LHCN-M2 (cell line): ENCODE measurements at regions not wholly inside any gene's neighbourhood (a gene's known extent, or its start where the extent isn't known, plus 50 kb on each side); places are given as distances from the start of the nearest gene placed in this dataset.
"Not testable (repeated sequence)": the region's sequence is repeated elsewhere in the genome, so short reads cannot be mapped to it uniquely, and the experiment has no call there.

Experiments used
- DNase-seq: peaks from one replicate; pipeline ENCODE4 v3.0.0-alpha.2; 2012; ENCODE audit warnings: low read depth

DNA sequence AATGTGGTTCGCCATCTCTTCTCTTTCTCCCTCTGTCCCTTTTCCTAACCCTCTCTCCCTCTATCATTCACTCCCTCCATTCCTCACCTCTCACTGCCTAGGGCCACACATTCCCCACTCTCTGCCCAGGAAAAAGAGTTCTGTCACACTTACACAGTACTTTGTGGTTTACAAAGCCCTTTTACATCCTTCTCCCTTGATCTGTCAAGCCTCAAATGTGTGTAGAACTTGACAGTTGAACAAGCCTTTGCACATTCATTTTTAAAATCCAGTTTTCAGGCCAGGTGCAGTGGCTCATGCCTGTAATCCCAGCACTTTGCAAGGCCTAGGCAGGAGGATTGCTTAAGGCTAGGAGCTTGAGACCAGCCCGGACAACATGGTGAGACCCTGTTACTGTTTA lies 156.3 kb downstream of the VSIG4 start:
- no peak for DNase-seq

DNA sequence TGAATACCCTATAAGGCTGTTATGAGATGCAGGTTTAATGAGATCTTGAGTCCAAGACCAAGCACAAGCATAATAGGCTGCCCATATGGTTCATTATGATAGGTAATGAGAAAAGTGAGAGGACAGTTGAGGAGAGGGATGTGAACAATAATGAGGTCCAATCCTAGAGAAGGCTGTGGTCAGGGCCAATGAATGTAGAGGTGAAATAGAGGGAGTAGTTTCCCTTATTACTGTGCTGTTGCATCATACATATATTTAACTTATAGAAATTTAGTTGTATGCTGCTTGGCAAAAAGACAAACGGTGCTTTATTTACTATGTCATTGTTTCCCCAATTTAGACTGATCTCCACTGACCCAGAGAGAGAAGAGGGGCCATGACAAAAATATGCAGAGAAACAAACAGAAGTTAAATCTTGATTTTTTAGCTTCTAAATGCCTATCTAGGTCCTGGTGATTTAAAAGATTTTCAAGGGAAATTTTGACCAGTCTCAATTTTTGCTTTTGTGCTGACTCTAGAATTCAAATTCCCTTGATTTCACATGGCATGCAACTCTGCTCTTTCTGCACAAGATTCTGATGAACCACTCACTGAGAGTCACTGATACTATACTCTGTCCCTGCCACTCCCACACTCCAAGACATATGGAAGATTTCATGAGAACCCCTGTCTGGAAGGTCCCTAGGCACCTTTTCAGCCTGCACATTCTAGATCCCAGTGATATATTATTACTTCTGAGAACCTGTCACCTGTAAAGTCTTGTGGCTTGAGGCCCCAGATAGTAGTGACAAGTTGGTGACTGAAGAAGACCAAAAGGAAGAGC lies 159.7 kb downstream of the VSIG4 start:
- DNase-seq = no peak

DNA sequence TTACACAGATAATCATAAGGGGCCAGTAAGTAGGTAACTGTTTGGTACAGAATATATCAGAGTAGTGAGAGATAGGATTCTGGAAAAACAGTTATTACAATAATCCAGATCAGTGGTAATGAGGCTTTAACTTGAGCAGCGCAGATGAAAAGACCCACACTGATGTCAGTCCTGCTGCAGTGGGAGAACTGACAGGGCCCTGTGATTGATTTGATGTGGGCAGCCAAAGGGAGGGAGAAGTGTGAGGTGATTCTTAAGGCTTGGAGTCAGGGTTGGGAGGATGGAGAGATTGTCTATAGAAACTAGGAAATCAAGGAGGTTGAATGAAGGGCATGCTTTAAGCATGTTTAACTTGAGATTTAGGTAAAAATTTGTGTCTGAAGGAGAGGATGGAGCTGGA lies 161.4 kb downstream of the VSIG4 start:
- DNase-seq = no peak

DNA sequence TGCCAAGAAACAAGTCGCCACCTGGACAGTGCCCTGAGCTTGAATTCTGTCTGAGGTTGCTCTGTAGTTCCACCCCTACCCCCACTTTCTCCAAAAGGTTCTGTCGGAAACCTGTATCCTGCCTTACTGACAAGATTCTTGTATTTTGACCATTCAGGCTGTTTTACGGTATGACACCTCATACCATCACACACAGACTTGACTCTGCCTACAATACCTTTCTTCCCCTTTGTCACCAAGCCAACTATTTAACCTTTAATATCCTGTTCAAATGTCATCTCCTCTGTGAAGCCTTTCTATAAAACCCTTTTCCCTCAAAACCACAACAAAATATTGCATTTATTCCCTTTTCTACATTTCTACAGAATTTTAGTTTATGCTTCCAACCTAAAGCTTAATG lies 161.9 kb downstream of the VSIG4 start:
- DNase-seq = no peak

DNA sequence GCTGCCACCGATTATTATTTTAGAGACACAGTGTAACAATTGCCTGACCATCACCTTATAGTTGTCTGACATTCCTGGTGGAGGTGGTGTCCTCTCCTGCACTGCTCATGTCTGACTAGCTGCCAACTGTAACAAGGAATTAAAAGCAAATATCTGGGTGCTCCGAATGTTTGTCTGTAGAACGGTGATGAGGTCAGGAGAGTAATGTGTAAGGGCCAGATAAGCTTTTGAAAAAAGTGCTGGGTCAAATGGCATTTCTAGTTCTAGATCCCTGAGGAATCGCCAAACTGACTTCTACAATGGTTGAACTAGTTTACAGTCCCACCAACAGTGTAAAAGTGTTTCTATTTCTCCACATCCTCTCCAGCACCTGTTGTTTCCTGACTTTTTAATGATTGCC lies 164.3 kb downstream of the VSIG4 start:
- not testable (repeated sequence) for DNase-seq

DNA sequence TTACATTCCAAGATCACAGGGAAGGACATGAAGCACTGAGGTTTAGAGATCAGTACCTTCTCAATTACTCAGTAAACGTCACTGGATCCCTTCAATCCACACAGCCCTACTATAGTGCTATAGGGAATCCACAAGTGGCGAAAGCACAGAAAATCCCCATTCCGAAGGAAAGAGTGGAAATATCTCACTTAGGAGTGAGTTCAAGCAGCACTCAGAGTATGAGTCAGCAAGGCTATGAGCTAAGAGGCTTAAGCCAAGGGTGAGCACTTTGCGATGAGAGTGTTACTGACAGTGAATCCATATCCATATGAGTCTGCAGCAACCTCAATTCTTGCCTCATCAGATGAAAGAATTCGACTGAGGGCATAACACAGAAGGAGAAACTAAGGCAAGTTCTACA lies 165.1 kb downstream of the VSIG4 start:
- no peak for DNase-seq

DNA sequence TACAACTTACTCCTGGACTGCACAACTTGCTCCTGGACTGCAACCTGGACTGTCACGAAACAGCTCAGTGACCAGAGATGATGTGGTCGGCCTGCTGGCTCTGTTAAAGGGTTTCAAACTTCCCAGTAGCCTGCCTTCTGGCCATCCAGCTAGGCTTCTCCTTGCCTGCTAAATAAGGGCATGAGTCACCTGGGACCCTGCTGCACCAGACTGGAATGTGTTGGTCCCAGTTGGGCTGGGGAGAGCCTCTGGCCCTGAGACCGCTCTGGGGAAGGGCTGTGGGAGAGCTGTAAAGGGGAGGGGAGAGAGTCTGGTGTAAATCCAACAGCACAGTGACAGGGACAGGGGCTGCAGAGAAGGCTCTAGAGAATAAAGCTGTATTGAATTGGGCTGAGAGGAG lies 165.8 kb downstream of the VSIG4 start:
- no peak for DNase-seq

DNA sequence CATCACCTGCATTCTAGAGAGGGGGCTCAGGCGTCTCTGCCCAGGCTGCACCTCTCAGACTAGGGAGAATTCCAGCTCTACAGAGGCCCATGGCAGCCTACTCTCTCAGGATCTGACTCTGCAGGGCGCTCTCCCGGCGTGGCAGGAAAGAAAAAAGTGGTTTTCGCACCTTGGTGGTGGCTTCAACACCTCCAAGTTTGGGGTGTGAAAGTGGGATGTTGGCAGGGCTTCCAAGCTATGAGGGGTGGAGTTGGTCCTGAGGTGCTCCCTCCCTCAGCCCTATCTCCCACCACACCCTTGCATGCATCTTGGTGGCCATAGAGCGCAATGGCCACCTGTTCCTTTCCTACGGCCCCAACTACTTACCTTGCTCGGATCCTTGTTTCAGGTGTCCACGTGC lies 166.5 kb downstream of the VSIG4 start:
- DNase-seq = no peak

DNA sequence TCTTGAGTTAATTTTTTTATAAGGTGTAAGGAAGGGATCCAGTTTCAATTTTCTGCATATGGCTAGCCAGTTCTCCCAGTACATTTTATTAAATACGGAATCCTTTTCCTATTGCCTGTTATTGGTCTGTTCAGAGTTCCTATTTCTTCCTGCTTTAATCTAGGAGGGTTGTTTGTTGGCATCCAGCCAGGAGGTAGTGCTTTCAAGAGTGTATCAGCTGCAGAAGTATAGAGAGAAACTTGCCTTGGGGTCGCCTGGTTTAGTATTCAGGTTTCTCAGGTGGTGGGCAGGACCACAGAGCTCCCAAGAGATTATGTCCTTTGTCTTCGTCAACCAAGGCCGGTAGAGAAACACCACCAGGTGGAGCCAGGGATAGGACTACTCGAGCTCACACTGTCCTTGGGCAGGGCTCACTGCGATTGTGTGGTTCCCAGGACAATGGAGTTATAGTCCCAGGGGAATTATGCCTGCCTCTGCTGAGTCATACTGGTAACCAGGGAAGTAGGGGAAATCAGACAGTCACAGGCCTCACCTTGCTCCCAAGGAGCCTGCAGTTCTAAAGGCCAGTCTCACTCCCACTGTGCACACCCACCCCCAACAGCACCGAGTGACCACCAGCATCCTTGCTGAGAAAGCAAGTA lies 168.1 kb downstream of the VSIG4 start:
- DNase-seq = peak; percentile 9

DNA sequence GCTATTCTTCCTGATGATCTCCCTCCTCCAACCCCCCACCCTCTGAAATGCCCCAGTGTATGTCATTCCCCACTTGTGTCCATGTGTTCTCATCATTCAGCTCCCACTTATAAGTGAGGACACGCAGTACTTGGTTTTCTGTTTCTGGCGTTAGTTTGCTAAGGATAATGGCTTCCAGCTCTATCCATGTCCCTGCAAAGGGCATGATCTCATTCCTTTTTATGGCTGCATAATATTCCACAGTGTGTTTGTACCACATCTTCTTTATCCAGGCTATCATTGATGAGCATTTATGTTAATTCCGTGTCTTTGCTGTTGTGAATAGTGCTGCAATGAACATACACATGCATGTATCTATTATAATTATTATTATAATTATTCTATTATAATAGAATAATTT lies 169.3 kb downstream of the VSIG4 start:
- not testable (repeated sequence) for DNase-seq

DNA sequence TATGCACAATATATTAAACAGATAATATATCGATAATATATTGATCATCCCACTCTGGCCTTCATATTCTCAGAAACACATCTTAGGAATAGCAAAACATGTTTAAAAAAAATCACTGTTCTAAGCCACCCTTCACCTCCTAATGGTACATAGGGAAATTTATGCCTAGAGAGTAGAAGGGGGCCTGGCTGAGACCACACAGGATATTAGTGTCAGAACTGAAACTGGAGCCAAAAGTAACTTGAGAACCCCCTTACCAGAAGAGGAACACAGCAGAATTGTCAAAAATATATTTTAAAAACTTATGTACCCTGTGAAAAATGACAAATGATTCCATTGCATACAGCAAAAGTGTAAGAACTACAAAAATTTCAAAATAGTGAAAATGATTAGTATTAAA lies 173.1 kb downstream of the VSIG4 start:
- DNase-seq = no peak

DNA sequence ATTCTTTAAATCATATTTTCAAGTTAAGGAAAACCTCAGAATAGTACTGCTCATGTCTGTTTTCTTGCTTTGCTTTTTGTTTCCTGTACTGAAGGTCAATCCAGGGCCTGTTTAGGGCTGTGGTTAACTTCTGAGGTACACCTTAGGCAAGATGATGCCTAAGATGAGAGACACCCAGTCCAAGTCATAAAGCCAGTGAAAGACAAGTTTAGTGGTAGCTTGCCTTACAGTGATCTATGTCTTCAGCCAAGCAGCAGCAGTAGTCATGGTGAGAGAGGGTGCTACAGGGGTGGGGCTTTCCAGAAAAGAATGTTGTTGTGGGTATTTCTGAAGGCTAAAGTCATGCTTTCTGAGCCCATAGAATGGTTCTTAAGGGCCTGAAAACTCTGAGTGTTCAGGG lies 173.7 kb downstream of the VSIG4 start:
- no peak for DNase-seq

DNA sequence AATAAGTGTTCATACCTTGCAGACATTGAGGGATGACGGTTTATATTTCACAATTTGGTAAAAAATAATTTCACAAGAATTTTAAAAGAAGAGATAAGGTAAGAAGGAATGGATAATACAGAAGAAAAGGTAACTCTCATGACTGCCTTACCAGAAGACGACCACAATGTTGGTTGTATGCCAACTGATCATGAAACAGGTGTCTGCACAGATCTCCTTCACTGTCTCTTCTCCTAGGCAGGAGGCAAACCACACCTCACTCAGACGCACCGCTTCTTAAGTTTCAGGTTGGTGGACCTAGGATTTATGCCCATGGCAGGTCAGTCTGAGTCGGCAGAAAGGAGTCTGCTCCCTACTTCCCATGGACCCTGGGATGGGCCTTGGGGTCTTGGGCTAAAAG lies 177.2 kb downstream of the VSIG4 start:
- DNase-seq = no peak

DNA sequence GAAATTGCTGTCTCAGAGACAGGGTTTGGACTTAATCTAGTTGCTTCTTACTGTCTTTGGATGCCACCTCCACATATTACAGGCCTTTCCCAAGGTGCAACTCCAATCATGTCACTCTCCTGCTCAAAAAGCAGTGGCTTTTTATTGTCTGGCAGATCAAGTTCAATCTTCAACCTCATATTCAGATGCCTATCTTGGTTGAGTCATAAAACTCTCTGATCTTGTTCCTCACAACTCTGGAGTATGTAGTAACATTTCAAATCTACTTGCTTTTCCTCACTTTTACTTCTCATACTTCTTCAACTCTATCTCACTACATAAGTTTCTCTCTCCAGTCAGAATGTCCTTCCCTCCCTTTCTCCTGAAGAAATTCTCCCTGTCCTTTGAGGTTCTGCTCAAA lies 180.6 kb downstream of the VSIG4 start:
- DNase-seq = no peak

DNA sequence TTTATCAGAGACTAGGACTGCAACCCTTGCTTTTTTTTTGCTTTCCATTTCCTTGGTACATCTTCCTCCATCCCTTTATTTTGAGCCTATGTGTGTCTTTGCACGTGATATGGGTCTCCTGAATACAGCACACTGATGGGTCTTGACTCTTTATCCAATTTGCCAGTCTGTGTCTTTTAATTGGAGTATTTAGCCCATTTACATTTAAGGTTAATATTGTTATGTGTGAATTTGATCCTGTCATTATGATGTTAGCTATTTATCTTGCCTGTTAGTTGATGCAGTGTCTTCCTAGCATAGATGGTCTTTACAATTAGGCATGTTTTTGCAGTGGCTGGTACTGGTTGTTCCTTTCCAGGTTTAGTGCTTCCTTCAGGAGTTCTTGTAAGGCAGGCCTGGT lies 185.4 kb downstream of the VSIG4 start:
- DNase-seq = not testable (repeated sequence)

DNA sequence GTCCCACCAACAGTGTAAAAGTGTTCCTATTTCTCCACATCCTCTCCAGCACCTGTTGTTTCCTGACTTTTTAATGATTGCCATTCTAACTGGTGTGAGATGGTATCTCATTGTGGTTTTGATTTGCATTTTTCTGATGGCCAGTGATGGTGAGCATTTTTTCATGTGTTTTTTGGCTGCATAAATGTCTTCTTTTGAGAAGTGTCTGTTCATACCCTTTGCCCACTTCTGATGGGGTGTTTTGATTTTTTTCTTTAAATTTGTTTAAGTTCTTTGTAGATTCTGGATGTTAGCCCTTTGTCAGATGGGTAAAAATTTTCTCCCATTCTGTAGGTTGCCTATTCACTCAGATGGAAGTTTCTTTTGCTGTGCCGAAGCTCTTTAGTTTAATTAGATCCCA lies 183.9 kb downstream of the MSN start:
- DNase-seq = not testable (repeated sequence)

DNA sequence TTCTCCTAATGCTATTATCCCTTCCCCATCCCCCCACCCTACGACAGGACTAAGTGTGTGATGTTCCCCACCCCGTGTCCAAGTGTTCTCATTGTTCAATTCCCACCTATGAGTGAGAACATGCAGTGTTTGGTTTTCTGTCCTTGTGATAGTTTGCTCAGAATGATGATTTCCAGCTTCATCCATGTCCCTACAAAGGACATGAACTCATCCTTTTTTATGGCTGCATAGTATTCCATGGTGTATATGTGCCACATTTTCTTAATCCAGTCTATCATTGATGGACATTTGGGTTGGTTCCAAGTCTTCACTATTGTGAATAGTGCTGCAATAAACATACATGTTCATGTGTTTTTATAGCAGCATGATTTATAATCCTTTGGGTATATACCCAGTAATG lies 183.4 kb downstream of the MSN start:
- not testable (repeated sequence) for DNase-seq

DNA sequence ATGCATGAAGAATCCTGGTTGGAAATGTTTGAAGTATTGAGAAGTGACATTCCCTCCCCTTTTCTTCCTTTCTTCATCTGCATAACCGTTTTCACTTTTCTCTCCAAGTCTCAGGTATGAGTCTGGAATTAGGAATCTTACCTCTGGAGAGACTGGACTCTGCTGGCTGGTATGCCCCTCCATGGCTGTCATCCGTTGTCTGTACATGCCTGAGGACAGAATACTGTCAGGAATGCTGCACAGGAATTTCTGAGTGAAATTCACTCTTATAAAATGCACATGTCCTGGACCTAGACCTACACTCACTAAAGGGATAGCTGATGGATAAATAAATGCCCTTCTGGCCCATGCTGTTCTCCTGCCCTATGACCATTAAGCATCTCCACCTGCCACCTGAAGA lies 179.5 kb downstream of the MSN start:
- DNase-seq = no peak

DNA sequence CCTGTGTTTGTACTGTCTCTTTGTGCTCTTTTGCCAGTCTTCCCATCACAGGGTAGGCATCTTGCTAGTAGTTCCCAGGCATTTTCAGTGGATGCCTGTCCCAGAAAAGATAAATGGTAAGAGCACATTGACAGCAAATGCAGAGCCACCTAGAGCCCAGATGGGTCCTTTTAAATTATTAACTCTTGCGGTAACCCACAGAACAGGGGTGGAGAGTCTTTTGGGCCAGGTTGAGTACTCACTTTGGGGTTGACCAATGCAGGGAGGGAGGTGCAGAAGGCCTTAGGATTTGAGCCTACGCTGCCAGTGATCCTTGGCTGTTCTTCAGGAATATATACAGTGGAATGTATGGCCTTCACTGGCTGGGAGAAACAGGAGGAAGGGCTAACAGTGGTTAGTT lies 173.8 kb downstream of the MSN start:
- no peak for DNase-seq

DNA sequence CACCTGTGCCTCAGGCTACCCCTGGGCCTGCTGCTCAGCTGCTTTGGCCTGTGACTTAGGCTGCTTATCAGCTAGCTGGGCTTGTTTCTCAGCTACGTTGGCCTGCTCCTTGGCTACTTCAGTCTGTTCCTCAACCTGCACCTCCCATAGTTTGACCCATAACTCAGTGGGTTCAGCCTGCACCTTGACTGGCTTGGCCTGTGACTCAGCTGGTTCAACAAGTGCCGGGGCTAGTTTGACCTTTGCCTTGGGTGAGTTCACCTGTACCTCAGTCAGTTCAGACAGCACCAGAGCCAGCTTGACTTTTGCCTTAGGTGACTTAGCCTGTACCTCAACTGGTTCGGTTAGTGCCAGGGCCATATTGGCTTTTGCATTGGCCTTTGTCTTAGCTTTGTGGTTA lies 171.2 kb downstream of the MSN start:
- no peak for DNase-seq

DNA sequence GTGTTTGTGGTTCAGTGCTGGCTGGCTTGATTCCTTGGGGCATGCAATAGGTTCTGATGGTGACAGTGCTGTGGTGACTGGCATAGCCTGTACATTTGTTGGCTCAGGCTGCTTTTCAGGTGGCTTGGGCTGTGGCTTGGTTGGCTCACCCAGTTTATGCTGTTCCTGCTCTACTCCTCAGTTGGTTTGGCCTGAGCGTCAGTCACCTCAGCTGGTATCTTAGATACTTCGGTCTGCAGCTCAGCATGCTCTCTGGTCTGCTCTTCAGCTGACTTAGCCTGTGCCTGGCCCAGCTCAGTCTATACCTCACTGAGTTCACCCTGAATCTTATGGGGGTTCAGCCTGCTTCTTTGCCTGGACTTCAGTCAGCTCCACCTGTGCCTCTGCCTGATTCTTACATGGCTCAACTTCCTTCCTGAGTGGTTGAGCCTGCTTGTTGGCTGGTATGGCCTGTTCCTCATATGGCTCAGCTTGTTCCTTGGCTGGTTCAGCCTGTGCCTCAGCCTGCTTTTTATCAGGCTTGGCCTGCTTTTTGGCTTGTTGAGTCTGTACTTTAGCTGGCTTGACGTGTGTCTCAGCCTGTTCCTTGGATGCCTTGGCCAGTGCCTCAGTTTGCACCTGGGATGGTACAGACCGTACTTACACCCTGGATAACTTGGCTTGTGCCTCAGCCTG lies 170.6 kb downstream of the MSN start:
- DNase-seq = no peak

DNA sequence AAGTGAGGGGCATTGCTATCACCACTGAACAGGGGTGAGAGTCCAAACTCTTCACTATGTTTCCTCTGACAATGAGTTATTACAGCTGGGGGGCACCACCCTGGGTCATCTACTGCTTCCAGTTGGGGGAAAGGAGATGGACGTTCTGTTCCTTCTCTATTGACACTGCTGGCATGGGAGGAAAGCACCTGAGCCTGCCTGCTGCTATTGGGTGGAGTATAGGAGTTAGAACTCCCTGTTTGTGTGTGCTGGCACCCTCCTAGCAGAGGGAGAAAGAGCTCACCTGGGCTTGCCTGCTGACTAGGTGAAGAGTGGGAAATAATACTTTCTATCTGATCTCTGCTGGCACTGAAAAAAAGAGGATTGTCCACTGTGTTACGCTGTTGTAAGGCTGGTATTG lies 163.8 kb downstream of the MSN start:
- no peak for DNase-seq

DNA sequence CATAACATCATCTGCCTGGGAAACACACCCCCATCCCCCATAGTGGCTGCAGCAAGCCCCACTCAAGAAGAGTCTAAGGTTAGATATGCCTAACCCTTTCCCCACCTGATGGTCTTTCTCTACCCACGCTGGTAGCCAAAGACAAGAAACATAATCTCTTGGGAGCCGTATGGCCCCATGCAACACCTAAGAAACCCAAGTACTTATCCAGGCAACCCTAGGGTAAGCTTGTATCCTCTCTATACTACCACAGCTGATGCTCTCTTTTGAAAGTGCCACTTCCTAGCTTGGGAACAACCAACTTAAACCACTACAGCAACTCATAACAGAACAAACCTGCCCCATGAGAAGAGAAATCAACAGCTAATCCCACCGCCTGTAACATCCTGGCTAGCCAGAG lies 161.1 kb downstream of the MSN start:
- DNase-seq = no peak
